HG03045 (cell line): ENCODE measurements at regions not wholly inside any gene's neighbourhood (a gene's known extent, or its start where the extent isn't known, plus 50 kb on each side); places are given as distances from the start of the nearest gene placed in this dataset.
"Not testable (repeated sequence)": the region's sequence is repeated elsewhere in the genome, so short reads cannot be mapped to it uniquely, and the experiment has no call there.

Source experiments
- ATAC-seq: cut with Tn5 transposase; IDR thresholded peaks from one replicate; pipeline ENCODE4 v1.9.1; 2021; ENCODE audit warnings: mild to moderate bottlenecking, moderate library complexity; ENCODE audit not compliant: unreplicated experiment

GRCh38 chr4:160009656-160010493 lies 907.0 kb downstream of the RAPGEF2 start:
- no peak for ATAC-seq

GRCh38 chr4:160019936-160020335 lies 917.1 kb downstream of the RAPGEF2 start:
- ATAC-seq: no peak

DNA sequence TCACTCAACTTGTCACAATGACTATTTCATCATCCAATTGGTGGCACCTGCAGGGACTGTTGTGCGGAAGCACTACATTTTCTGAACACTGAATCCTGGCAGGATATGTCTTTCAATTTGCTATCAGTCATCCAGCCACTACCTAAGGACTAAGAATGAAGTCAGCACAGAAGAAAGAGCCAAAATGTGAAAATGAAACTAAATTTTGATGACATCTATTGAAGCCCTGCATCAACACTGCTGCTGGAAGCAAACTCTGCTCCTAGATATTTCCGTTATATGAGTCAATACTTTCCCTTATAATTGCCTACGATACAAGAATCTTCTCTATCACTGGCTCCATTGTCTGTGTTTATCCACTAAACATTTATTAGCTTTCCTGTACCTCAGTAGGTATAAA lies 917.9 kb downstream of the RAPGEF2 start:
- ATAC-seq: no peak

GRCh38 chr4:160021870-160022269 lies 919.0 kb downstream of the RAPGEF2 start:
- ATAC-seq: no peak

DNA sequence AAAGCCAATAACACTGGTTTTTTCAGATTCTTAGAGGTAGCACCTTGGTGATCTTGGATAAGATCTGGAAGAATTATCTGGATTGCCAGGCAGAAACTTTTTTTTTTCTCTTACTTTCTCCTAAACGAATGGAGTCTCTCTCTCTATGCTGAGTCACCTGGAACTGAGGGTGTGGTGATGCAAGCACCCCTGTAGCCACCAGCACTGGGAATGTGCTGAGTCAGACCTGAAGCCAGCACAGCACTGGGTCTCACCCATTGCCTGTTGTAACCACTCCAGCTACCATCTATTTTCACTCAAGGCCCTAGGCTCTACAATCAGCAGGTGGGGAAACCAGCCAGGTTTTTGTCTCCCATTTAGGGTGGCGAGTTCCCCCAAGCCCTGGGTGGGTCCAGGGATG lies 923.8 kb downstream of the RAPGEF2 start:
- no peak for ATAC-seq

DNA sequence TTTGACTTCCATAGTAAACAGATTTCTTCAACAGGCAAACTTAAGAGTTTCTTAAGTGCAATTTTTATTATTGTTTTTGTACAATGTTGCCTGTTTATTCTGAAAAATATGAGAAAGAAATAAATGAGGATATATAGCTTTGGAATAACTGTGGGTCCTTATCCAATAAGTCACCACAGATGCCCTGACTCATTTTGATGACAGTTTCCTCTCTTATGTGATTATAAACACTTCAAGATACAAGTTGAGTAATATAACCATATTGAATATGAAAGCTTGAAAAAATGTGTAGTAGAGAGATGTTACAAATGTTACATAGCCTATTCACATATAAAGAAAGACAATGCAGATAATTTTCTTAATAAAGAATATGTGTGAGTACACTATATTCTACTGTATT lies 931.6 kb downstream of the RAPGEF2 start:
- no peak for ATAC-seq

- ATAC-seq: no peak
Measured at GRCh38 chr4:160038615-160039014, 935.7 kb downstream of the RAPGEF2 start.

DNA sequence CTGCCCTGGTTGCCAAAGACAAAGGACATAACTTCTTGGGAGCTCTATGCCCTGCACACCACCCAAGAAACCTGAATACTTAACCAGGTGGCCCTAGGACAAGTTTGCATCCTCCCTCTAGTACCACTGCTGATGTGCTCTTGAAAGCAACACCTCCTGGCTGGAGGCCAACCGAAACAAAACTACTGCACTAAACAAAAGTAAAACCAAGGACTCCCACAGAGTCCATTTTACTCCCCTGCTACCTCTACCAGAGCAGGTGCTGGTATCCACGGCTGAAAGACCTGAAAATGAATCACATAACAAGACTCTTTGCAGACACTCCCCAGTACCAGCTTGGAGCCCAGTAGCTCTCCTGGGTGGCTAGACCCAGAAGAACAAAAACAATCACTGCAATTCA lies 941.8 kb downstream of the RAPGEF2 start:
- ATAC-seq: no peak

- ATAC-seq: no peak
Measured at GRCh38 chr4:160082432-160083207, 979.7 kb downstream of the RAPGEF2 start.

- no peak for ATAC-seq
Measured at GRCh38 chr4:160091631-160092030, 988.8 kb downstream of the RAPGEF2 start.

DNA sequence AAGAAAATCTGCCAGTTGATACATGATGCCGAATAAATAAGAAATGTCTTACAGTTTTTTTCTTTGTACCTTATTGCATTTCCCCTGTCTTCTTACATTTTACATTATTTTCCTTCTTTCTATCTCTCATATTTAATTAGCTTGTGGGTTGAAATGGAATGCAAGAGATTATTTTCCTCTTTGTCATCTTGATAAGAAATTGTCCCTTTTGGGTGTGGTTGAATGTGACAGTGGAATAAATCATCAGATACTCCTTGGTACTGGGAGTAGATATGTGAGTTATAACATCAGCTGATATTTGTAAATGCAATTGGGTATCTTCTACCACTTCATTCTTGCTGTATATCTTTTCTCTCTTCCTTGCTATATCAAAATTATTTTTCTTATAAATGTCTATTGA lies 997.4 kb downstream of the RAPGEF2 start:
- ATAC-seq: no peak

DNA sequence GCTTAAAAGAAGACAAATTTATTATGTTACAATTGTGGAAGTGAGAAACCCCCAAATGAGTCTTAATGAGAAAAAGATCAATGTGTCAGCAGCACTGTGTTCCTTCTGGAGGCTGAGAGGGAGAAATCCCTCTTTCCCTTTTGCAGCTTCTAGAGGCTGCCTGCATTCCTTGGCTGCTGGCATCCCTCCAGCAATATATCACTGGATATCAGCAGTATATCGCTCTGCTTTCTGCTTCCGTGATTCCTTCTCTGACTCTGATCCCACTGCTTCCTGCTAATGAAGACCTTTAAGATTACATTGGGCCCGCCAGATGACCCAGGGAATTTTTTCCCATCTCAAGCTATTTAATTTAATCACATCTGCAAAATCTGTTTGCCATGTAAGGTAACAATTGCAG lies 1008.0 kb downstream of the RAPGEF2 start:
- ATAC-seq: no peak

DNA sequence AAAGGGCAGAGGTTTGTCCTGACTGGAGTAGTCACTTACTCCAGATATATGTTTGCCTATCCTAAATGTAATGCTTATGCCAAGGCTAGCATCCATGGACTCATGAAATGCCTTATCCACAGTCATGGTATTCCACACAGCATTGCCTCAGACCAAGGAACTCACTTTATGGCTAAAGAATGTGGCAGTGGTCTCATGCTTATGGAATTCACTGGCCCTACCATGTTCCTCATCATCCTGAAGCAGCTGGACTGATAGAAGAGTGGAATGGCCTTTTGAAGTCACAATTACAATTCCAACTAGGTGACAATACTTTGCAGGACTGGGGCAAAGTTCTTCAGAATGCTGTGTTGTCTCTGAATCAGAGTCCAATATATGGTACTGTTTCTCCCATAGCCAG lies 1014.8 kb downstream of the RAPGEF2 start:
- no peak for ATAC-seq

- not testable (repeated sequence) for ATAC-seq
Measured at GRCh38 chr4:160125576-160126287, 1022.9 kb downstream of the RAPGEF2 start.

DNA sequence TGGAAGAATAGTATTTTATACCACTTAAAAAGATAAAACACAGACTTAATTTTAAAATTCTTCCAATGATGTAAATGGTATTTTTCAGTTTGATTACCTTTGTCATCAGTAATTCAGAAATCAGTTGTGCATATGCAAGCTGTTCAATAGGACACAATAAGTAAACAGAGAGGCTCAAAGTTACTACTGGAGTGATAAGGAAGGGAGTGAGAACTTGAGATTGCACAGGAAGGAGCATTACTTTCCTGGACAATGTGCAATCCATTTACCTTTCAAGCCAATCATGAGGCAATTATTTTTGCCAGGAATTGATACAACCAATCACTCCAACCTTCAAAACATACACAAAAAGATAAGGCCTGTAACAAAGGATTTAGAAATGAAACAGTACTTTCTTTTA lies 1024.3 kb downstream of the RAPGEF2 start:
- ATAC-seq: no peak

- no peak for ATAC-seq
Measured at GRCh38 chr4:160129439-160129838, 1026.6 kb downstream of the RAPGEF2 start.

GRCh38 chr4:160136021-160136420 lies 1033.1 kb downstream of the RAPGEF2 start:
- ATAC-seq: no peak

DNA sequence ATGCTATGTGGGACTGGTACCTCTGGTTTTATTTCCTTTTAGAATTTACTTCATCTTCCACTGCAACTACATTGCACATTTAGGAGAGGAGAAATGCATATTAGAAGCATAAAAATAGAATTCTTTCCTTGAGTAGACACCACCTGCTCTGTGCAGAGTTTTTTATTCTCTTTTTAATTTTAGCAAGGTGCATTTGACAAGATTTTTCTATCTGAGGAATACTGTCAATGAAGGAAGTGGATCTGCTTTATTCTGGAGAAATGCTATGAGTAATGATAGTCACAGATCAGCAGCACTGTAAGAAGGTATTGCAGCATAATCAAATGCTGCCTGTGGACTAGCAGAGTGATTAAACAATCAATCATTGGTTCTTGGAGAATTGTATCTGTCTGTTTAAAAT lies 1038.3 kb downstream of the RAPGEF2 start:
- ATAC-seq: no peak

GRCh38 chr4:160142579-160142978 lies 1039.7 kb downstream of the RAPGEF2 start:
- ATAC-seq: peak; percentile 97

DNA sequence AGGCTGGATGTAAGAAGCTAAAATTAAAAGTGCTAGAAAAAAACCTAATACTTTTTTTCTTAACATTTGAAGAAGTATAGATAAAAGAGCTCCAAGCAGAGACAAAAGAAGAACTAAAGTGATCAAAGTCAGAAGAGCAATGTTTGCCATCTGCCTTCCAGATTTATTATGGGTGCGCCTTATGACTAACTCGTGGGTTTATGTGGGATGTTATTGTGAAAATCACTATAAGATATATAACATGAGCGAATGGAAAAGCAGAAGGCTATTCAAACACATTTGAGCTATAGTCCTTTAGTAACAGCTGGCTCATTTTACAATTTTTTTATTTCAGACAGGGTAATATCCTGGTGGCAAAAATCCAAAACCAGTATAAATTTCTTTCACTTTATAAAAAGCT lies 1040.7 kb downstream of the RAPGEF2 start:
- ATAC-seq: no peak

GRCh38 chr4:160159457-160159856 lies 1056.6 kb downstream of the RAPGEF2 start:
- ATAC-seq: no peak

DNA sequence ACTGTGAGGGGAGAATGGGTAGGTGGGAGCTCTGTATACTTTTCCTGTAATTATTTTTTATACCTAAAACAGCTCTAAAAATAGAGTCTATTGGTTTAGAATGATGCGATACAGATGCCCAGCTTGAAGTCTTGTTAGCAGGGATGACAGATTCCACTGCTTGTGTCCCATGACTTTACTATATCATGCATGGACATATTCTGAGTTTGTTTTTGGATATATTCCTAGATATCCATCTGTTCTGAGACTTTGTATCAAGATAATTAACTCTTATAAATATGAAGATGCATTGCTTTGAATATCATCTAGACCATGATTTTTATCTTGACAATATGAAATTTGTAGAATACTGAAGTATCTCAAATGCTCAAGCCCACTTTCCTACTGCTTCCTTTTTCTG lies 1058.1 kb downstream of the RAPGEF2 start:
- ATAC-seq: no peak
